DOHH2 (cell line): ENCODE measurements at regions not wholly inside any gene's neighbourhood (a gene's known extent, or its start where the extent isn't known, plus 50 kb on each side); places are given as distances from the start of the nearest gene placed in this dataset.

Source experiments
- H3F3A ChIP-seq: fragments of 200-600 bp; sonication (generic), shearing (Covaris generic); 2 replicates; pipeline ENCODE4 v1.6.0; 2016; ENCODE audit warnings: antibody characterized with exemption, mild to moderate bottlenecking; ENCODE audit not compliant: control insufficient read depth, insufficient read depth
- H3K27ac ChIP-seq: fragments of 200-600 bp; sonication (generic); 2 replicates; pipeline ENCODE4 v1.5.1; 2014; ENCODE audit warnings: low read depth, mild to moderate bottlenecking, low read length, moderate library complexity
- H3K27me3 ChIP-seq: fragments of 200-600 bp; sonication (generic); 2 replicates; pipeline ENCODE4 v1.6.1; 2014; ENCODE audit warnings: mild to moderate bottlenecking, low read length, mixed read lengths; ENCODE audit not compliant: control insufficient read depth
- H3K36me3 ChIP-seq: fragments of 200-600 bp; sonication (generic); 2 replicates; pipeline ENCODE4 v1.6.1; 2014; ENCODE audit warnings: mild to moderate bottlenecking, low read length, moderate library complexity, mixed read lengths; ENCODE audit not compliant: control insufficient read depth
- H3K4me1 ChIP-seq: fragments of 200-600 bp; sonication (generic); 2 replicates; pipeline ENCODE4 v1.6.1; 2014; ENCODE audit warnings: mild to moderate bottlenecking, low read length, mixed read lengths; ENCODE audit not compliant: control insufficient read depth
- H3K4me2 ChIP-seq: fragments of 200-600 bp; sonication (generic); 2 replicates; pipeline ENCODE4 v1.6.0; 2014; ENCODE audit warnings: mild to moderate bottlenecking, low read length, moderate library complexity
- H3K4me3 ChIP-seq: fragments of 200-600 bp; sonication (generic); 2 replicates; pipeline ENCODE4 v1.5.1; 2014; ENCODE audit warnings: mild to moderate bottlenecking, low read length, mixed read lengths
- H3K79me2 ChIP-seq: fragments of 200-600 bp; sonication (generic); 2 replicates; pipeline ENCODE4 v1.6.1; 2014; ENCODE audit warnings: mild to moderate bottlenecking, low read length, mixed read lengths; ENCODE audit not compliant: control insufficient read depth
- H3K9me2 ChIP-seq: fragments of 200-600 bp; sonication (generic); replicated peaks from 2 replicates; pipeline ENCODE4 v1.6.1; 2014; ENCODE audit warnings: mild to moderate bottlenecking, low read length, mixed read lengths; ENCODE audit not compliant: control insufficient read depth
- H3K9me3 ChIP-seq: fragments of 200-600 bp; sonication (generic); 2 replicates; pipeline ENCODE4 v1.6.1; 2014; ENCODE audit warnings: antibody characterized with exemption, low read length, mixed read lengths; ENCODE audit not compliant: control insufficient read depth, insufficient read depth
- H4K20me1 ChIP-seq: fragments of 200-600 bp; sonication (generic); 2 replicates; pipeline ENCODE4 v1.6.0; 2014; ENCODE audit warnings: low read depth, mild to moderate bottlenecking, antibody characterized with exemption, low read length, moderate library complexity; ENCODE audit not compliant: control insufficient read depth, insufficient read depth
- EZH2phosphoT487 ChIP-seq: fragments of 200-600 bp; sonication (generic); IDR thresholded peaks from 2 replicates; pipeline ENCODE4 v1.6.1; 2017; ENCODE audit warnings: borderline replicate concordance, mild to moderate bottlenecking, antibody characterized with exemption, low read length, moderate library complexity, mixed read lengths
- TF ChIP-seq, protein P1 (sequence below): fragments of 200-600 bp; sonication (generic); IDR thresholded peaks from one replicate; pipeline ENCODE4 v1.5.1; 2014; ENCODE audit warnings: antibody characterized with exemption, mild to moderate bottlenecking, low read depth, low read length; ENCODE audit not compliant: poor library complexity, severe bottlenecking

GRCh38 chr17:13253733-13254410, 236.0 kb upstream of the ELAC2 start:
- no peak overlapping the region for H3K4me2 ChIP-seq
- H3K36me3 ChIP-seq = no peaks in the 10 kb centered on the region
- no peaks in the 10 kb centered on the region for H3K9me3 ChIP-seq
- no peaks in the 10 kb centered on the region for H3K27me3 ChIP-seq
- H3F3A ChIP-seq = no peaks in the 10 kb centered on the region
- H4K20me1 ChIP-seq = no peaks in the 10 kb centered on the region
- H3K9me2 ChIP-seq = no peaks in the 10 kb centered on the region
- no peaks in the 10 kb centered on the region for H3K79me2 ChIP-seq
- H3K4me1 ChIP-seq = no peaks in the 10 kb centered on the region
- no peak overlapping the region for H3K4me3 ChIP-seq
- no peak overlapping the region for H3K27ac ChIP-seq
- no peak for TF ChIP-seq EZH2phosphoT487
- TF ChIP-seq, protein P1, sequence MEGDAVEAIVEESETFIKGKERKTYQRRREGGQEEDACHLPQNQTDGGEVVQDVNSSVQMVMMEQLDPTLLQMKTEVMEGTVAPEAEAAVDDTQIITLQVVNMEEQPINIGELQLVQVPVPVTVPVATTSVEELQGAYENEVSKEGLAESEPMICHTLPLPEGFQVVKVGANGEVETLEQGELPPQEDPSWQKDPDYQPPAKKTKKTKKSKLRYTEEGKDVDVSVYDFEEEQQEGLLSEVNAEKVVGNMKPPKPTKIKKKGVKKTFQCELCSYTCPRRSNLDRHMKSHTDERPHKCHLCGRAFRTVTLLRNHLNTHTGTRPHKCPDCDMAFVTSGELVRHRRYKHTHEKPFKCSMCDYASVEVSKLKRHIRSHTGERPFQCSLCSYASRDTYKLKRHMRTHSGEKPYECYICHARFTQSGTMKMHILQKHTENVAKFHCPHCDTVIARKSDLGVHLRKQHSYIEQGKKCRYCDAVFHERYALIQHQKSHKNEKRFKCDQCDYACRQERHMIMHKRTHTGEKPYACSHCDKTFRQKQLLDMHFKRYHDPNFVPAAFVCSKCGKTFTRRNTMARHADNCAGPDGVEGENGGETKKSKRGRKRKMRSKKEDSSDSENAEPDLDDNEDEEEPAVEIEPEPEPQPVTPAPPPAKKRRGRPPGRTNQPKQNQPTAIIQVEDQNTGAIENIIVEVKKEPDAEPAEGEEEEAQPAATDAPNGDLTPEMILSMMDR = no peak

DNA sequence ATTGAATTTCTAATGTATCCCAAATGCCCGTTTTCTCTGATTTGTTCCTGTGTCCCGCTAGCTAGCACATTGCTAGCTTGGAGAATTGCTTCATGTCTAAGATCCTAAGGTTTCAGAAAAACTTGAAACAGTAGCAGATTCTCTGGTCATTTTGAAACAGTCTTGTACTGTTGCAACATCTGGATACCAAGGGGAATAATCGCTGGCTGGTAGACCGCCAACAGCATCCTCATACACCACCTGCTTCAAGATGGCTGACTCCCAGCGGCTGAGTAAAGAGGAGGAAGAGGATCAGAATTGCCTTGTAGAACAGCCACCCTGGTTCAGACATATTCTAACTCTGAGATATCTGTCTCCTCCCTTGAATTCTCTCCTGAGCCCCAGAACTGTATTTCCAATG, 226.7 kb upstream of the ELAC2 start:
- no peaks in the 10 kb centered on the region for H3K27me3 ChIP-seq
- H3K4me1 ChIP-seq = no peaks in the 10 kb centered on the region
- H4K20me1 ChIP-seq = no peaks in the 10 kb centered on the region
- H3K27ac ChIP-seq = no peak overlapping the region
- H3K9me3 ChIP-seq = no peaks in the 10 kb centered on the region
- H3F3A ChIP-seq = no peaks in the 10 kb centered on the region
- no peaks in the 10 kb centered on the region for H3K9me2 ChIP-seq
- no peaks in the 10 kb centered on the region for H3K79me2 ChIP-seq
- no peaks in the 10 kb centered on the region for H3K36me3 ChIP-seq
- TF ChIP-seq, protein P1 = no peak
- TF ChIP-seq EZH2phosphoT487 = no peak
- no peak overlapping the region for H3K4me2 ChIP-seq
- no peak overlapping the region for H3K4me3 ChIP-seq

- Histone ChIP-seq H3K27ac (no peak overlapping the region), H3K4me3 (no peak overlapping the region), H3K79me2 (no peaks in the 10 kb centered on the region), H3K9me3 (no peaks in the 10 kb centered on the region), H3F3A (no peaks in the 10 kb centered on the region), H3K36me3 (no peaks in the 10 kb centered on the region), H3K9me2 (no peaks in the 10 kb centered on the region), H3K4me1 (no peaks in the 10 kb centered on the region), H3K27me3 (no peaks in the 10 kb centered on the region), H3K4me2 (no peak overlapping the region), H4K20me1 (no peaks in the 10 kb centered on the region)
- TF ChIP-seq EZH2phosphoT487 = no peak
- TF ChIP-seq, protein P1 = no peak
These were observed 225.8 kb upstream of the ELAC2 start for GRCh38 chr17:13243585-13243984.
